Body of pancreas (tissue), 4 donors: ENCODE measurements at regions not wholly inside any gene's neighbourhood (a gene's known extent, or its start where the extent isn't known, plus 50 kb on each side); places are given as distances from the start of the nearest gene placed in this dataset.

Experiments used
- POLR2A ChIP-seq, 3 donors: fragments of 450-650 bp; IDR thresholded peaks; one replicate each; pipeline ENCODE4 v1.6.1; 2016; ENCODE audit warnings: antibody characterized with exemption in 3 of 3, mild to moderate bottlenecking in 2 of 3
- TF ChIP-seq, protein P1 (sequence below), 7 experiments: fragments of 450-650 bp in 4 of 7; fragments of 200-600 bp in 3 of 7; sonication (generic) in 3 of 7; IDR thresholded peaks; one replicate each; pipeline ENCODE4 v1.5.1; 2016 to 2019; ENCODE audit warnings: antibody characterized with exemption in 7 of 7

- TF ChIP-seq, protein P1, sequence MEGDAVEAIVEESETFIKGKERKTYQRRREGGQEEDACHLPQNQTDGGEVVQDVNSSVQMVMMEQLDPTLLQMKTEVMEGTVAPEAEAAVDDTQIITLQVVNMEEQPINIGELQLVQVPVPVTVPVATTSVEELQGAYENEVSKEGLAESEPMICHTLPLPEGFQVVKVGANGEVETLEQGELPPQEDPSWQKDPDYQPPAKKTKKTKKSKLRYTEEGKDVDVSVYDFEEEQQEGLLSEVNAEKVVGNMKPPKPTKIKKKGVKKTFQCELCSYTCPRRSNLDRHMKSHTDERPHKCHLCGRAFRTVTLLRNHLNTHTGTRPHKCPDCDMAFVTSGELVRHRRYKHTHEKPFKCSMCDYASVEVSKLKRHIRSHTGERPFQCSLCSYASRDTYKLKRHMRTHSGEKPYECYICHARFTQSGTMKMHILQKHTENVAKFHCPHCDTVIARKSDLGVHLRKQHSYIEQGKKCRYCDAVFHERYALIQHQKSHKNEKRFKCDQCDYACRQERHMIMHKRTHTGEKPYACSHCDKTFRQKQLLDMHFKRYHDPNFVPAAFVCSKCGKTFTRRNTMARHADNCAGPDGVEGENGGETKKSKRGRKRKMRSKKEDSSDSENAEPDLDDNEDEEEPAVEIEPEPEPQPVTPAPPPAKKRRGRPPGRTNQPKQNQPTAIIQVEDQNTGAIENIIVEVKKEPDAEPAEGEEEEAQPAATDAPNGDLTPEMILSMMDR (IDR thresholded peaks at IDR 0.05) = no peak
- TF ChIP-seq POLR2A (IDR thresholded peaks at IDR 0.05) = no peak
These were observed 59.7 kb upstream of the DHX40 start for GRCh38 chr17:59505610-59506276.
